HepG2 (cell line): ENCODE measurements at regions not wholly inside any gene's neighbourhood (a gene's known extent, or its start where the extent isn't known, plus 50 kb on each side); places are given as distances from the start of the nearest gene placed in this dataset.

ENCODE experiments used
- ARID5B ChIP-seq: IDR thresholded peaks from 2 replicates; pipeline ENCODE4 v1.4.0; 2020; ENCODE audit warnings: mild to moderate bottlenecking, missing genetic modification reagents
- CHCHD3 ChIP-seq: sonication (generic); formaldehyde crosslinking; IDR thresholded peaks from 2 replicates; pipeline ENCODE4 v1.8.0; 2022; ENCODE audit warnings: mild to moderate bottlenecking, missing genetic modification reagents, moderate library complexity
- DRAP1 ChIP-seq: IDR thresholded peaks from 2 replicates; pipeline ENCODE4 v1.6.1; 2016; ENCODE audit warnings: missing genetic modification reagents, missing compliant biosample characterization
- FLYWCH1 ChIP-seq: sonication (generic); formaldehyde crosslinking; IDR thresholded peaks from 2 replicates; pipeline ENCODE4 v1.8.1; 2023; ENCODE audit warnings: mild to moderate bottlenecking, missing genetic modification reagents
- KLF6 ChIP-seq: IDR thresholded peaks from 2 replicates; pipeline ENCODE4 v1.8.0; 2016; ENCODE audit warnings: missing biosample characterization, missing genetic modification reagents
- MBD4 ChIP-seq: IDR thresholded peaks from 2 replicates; pipeline ENCODE4 v1.6.1; 2012; ENCODE audit warnings: low read length, inconsistent platforms, borderline replicate concordance
- MED1 ChIP-seq: sonication (generic); formaldehyde crosslinking; IDR thresholded peaks from 2 replicates; pipeline ENCODE4 v1.4.0; 2020; ENCODE audit warnings: missing genetic modification reagents
- MNT ChIP-seq: fragments of 450-650 bp; IDR thresholded peaks from 2 replicates; pipeline ENCODE4 v1.6.1; 2016
- SMAD3 ChIP-seq: sonication (generic); formaldehyde crosslinking; IDR thresholded peaks from 2 replicates; pipeline ENCODE4 v1.4.0; 2020; ENCODE audit warnings: missing genetic modification reagents
- SNAI1 ChIP-seq: sonication (generic); formaldehyde crosslinking; IDR thresholded peaks from 2 replicates; pipeline ENCODE4 v1.5.0; 2020; ENCODE audit warnings: mild to moderate bottlenecking, missing genetic modification reagents, borderline replicate concordance
- STAT5B ChIP-seq: sonication (generic); formaldehyde crosslinking; IDR thresholded peaks from 2 replicates; pipeline ENCODE4 v1.4.0; 2020; ENCODE audit warnings: missing genetic modification reagents
- TBL1XR1 ChIP-seq: fragments of 150-350 bp; IDR thresholded peaks from 2 replicates; pipeline ENCODE4 v1.6.1; 2014; ENCODE audit warnings: borderline replicate concordance, low read length; ENCODE audit not compliant: partially characterized antibody
- TSC22D2 ChIP-seq: sonication (generic); formaldehyde crosslinking; IDR thresholded peaks from 2 replicates; pipeline ENCODE4 v1.5.1; 2020; ENCODE audit warnings: missing genetic modification reagents, mild to moderate bottlenecking, borderline replicate concordance
- YEATS4 ChIP-seq: sonication (generic); formaldehyde crosslinking; IDR thresholded peaks from 2 replicates; pipeline ENCODE4 v1.4.0; 2020; ENCODE audit warnings: missing genetic modification reagents, borderline replicate concordance
- ZBTB20 ChIP-seq: sonication (generic); formaldehyde crosslinking; IDR thresholded peaks from 2 replicates; pipeline ENCODE4 v1.8.1; 2023; ENCODE audit warnings: missing genetic modification reagents, low read depth, mild to moderate bottlenecking, borderline replicate concordance
- ZIK1 ChIP-seq: sonication (generic); formaldehyde crosslinking; IDR thresholded peaks from 2 replicates; pipeline ENCODE4 v1.5.0; 2020; ENCODE audit warnings: mild to moderate bottlenecking, low read depth, missing genetic modification reagents, borderline replicate concordance
- ZNF350 ChIP-seq: sonication (generic); formaldehyde crosslinking; IDR thresholded peaks from 2 replicates; pipeline ENCODE4 v1.4.0; 2020; ENCODE audit warnings: mild to moderate bottlenecking, low read depth, missing genetic modification reagents, borderline replicate concordance
- ZNF614 ChIP-seq: IDR thresholded peaks from 2 replicates; pipeline ENCODE4 v1.6.1; 2018; ENCODE audit warnings: missing biosample characterization, missing genetic modification reagents, inconsistent platforms, borderline replicate concordance
- ZNF724P ChIP-seq: sonication (generic); formaldehyde crosslinking; IDR thresholded peaks from 2 replicates; pipeline ENCODE4 v1.8.0; 2022; ENCODE audit warnings: missing genetic modification reagents, borderline replicate concordance
- ZSCAN25 ChIP-seq: sonication (generic); formaldehyde crosslinking; IDR thresholded peaks from 2 replicates; pipeline ENCODE4 v1.8.0; 2022; ENCODE audit warnings: mild to moderate bottlenecking, missing genetic modification reagents
- TF ChIP-seq, protein P1 (sequence below), 2 experiments: sonication (generic) in 1 of 2; formaldehyde crosslinking in 1 of 2; IDR thresholded peaks; 2 replicates each; pipeline versions ENCODE4 v1.4.0 to v1.6.1; 2016 to 2020; ENCODE audit warnings: borderline replicate concordance in 1 of 2, low read depth in 1 of 2, mild to moderate bottlenecking in 1 of 2, missing genetic modification reagents in 1 of 2

GRCh38 chr18:42446195-42446594, 491.2 kb downstream of the PIK3C3 start (continued):
- TF ChIP-seq TBL1XR1 (peak; percentile 32), MED1 (CRISPR knock-in tag) (peak; percentile 80), ZBTB20 (CRISPR knock-in tag) (no peak; the same call in 1 of the 2 replicates), ZNF614 (CRISPR knock-in tag) (0 out of 2 replicates have a peak, but pooled peaks have one; percentile 58), STAT5B (CRISPR knock-in tag) (no peak), ZIK1 (CRISPR knock-in tag) (no peak), FLYWCH1 (CRISPR knock-in tag) (no peak), ZNF350 (no peak), MBD4 (no peak), YEATS4 (no peak), ZSCAN25 (no peak), CHCHD3 (CRISPR knock-in tag) (no peak), ARID5B (CRISPR knock-in tag) (peak; percentile 95), TSC22D2 (CRISPR knock-in tag) (no peak), DRAP1 (CRISPR knock-in tag) (no peak), ZNF724P (no peak), SMAD3 (CRISPR knock-in tag) (0 out of 2 replicates have a peak, but pooled peaks have one; percentile 38), SNAI1 (CRISPR knock-in tag) (no peak), KLF6 (CRISPR knock-in tag) (no peak), MNT (no peak)
- TF ChIP-seq, protein P1, sequence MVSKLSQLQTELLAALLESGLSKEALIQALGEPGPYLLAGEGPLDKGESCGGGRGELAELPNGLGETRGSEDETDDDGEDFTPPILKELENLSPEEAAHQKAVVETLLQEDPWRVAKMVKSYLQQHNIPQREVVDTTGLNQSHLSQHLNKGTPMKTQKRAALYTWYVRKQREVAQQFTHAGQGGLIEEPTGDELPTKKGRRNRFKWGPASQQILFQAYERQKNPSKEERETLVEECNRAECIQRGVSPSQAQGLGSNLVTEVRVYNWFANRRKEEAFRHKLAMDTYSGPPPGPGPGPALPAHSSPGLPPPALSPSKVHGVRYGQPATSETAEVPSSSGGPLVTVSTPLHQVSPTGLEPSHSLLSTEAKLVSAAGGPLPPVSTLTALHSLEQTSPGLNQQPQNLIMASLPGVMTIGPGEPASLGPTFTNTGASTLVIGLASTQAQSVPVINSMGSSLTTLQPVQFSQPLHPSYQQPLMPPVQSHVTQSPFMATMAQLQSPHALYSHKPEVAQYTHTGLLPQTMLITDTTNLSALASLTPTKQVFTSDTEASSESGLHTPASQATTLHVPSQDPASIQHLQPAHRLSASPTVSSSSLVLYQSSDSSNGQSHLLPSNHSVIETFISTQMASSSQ (IDR thresholded peaks at IDR 0.05; ENCODE audit: low read depth), result 0 out of 2 replicates have a peak, but pooled peaks have one; percentile 19
- TF ChIP-seq, protein P1 (CRISPR knock-in tag; IDR thresholded peaks at IDR 0.05; ENCODE audit: borderline replicate concordance), result peak; percentile 68; the same call in 1 of the 2 replicates
